PFSK-1 (cell line): ENCODE measurements at regions not wholly inside any gene's neighbourhood (a gene's known extent, or its start where the extent isn't known, plus 50 kb on each side); places are given as distances from the start of the nearest gene placed in this dataset.

Experiments used
- SIN3A ChIP-seq: IDR thresholded peaks from 2 replicates; pipeline ENCODE4 v1.6.1; 2012; ENCODE audit warnings: mild to moderate bottlenecking, low read length, moderate library complexity, borderline replicate concordance; ENCODE audit not compliant: insufficient read depth
- TF ChIP-seq, protein P1 (sequence below), 2 experiments: IDR thresholded peaks; 2 replicates each; pipeline versions ENCODE4 v1.6.1 to v1.8.0; 2011 to 2012; ENCODE audit warnings: low read depth in 2 of 2, low read length in 2 of 2, control low read depth in 1 of 2, inconsistent platforms in 1 of 2, mild to moderate bottlenecking in 1 of 2, moderate library complexity in 1 of 2; ENCODE audit not compliant: insufficient read depth in 1 of 2

DNA sequence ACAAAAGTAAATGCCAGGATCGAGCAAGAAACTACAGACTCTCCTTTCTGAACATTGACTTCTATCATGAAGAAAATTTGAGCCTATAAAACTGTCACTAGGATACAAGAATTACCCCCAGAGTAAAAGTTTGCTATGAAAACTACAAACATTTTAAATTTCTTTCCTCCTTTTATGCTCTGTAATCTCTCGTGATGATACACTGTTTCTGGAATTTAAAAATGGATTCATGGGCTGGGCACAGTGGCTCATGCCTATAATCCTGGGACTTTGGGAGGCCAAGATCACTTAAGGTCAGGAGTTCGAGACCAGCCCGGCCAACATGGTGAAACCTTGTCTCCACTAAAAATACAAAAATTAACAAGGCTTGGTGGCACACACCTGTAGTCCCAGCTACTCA, 181.3 kb downstream of the ZNF281 start:
- TF ChIP-seq, protein P1, sequence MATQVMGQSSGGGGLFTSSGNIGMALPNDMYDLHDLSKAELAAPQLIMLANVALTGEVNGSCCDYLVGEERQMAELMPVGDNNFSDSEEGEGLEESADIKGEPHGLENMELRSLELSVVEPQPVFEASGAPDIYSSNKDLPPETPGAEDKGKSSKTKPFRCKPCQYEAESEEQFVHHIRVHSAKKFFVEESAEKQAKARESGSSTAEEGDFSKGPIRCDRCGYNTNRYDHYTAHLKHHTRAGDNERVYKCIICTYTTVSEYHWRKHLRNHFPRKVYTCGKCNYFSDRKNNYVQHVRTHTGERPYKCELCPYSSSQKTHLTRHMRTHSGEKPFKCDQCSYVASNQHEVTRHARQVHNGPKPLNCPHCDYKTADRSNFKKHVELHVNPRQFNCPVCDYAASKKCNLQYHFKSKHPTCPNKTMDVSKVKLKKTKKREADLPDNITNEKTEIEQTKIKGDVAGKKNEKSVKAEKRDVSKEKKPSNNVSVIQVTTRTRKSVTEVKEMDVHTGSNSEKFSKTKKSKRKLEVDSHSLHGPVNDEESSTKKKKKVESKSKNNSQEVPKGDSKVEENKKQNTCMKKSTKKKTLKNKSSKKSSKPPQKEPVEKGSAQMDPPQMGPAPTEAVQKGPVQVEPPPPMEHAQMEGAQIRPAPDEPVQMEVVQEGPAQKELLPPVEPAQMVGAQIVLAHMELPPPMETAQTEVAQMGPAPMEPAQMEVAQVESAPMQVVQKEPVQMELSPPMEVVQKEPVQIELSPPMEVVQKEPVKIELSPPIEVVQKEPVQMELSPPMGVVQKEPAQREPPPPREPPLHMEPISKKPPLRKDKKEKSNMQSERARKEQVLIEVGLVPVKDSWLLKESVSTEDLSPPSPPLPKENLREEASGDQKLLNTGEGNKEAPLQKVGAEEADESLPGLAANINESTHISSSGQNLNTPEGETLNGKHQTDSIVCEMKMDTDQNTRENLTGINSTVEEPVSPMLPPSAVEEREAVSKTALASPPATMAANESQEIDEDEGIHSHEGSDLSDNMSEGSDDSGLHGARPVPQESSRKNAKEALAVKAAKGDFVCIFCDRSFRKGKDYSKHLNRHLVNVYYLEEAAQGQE (IDR thresholded peaks at IDR 0.05; ENCODE audit: insufficient read depth in 1 of 2, low read depth in 2 of 2, low read length in 2 of 2) = no peak
- TF ChIP-seq SIN3A = no peak
